ENCODE measurements at regions not wholly inside any gene's neighbourhood (a gene's known extent, or its start where the extent isn't known, plus 50 kb on each side); places are given as distances from the start of the nearest gene placed in this dataset.

- no peak overlapping the region for H3K27ac ChIP-seq
- peaks cover 0 to 9% (median 0%) of the 10 kb centered on the region in 7 donors for H3K27me3 ChIP-seq
- ATAC-seq (no peak), DNase-seq (no peak)
- H3K4me3 ChIP-seq, result no peak overlapping the region
- H3K36me3 ChIP-seq, result no peaks in the 10 kb centered on the region
- TF ChIP-seq, protein P1, sequence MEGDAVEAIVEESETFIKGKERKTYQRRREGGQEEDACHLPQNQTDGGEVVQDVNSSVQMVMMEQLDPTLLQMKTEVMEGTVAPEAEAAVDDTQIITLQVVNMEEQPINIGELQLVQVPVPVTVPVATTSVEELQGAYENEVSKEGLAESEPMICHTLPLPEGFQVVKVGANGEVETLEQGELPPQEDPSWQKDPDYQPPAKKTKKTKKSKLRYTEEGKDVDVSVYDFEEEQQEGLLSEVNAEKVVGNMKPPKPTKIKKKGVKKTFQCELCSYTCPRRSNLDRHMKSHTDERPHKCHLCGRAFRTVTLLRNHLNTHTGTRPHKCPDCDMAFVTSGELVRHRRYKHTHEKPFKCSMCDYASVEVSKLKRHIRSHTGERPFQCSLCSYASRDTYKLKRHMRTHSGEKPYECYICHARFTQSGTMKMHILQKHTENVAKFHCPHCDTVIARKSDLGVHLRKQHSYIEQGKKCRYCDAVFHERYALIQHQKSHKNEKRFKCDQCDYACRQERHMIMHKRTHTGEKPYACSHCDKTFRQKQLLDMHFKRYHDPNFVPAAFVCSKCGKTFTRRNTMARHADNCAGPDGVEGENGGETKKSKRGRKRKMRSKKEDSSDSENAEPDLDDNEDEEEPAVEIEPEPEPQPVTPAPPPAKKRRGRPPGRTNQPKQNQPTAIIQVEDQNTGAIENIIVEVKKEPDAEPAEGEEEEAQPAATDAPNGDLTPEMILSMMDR (IDR thresholded peaks at IDR 0.05), result no peak
- H3K4me1 ChIP-seq, result peaks cover 0 to 7% (median 2%) of the 10 kb centered on the region in 9 donors
- intact Hi-C loops (cut with DNase I), result loop anchor here in 6 of 10 donors (10.0 kb wide), 3 partner anchors 555 to 925 kb away; no protein-coding TSS in a partner anchor
- WGBS, 2 donors, result 84 to 92% methylated on average over 1 of the region's 1 CpG
- no peaks in the 10 kb centered on the region for H3K9me3 ChIP-seq
Measured at GRCh38 chr6:87939776-87940175, 107.9 kb upstream of the SPACA1 start.

DNA sequence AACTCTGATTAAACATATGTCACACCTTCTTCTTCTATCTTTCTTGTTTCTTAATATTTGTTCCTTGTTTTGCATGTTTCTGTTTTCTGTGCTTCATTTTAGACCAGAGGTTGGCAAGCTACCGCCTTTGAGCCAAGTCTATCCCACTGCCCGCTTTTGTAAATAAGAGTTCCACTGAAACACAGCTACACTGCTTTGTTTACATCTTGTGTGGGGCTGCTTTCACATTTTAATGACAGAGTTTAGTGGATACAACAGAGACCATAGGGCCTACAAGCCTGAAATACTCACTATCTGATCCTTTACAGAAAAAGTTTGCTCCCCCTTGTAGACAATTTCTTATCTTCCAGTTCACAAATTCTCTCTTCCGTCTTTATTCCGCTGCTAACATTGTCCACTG lies 109.4 kb upstream of the SPACA1 start:
- Histone ChIP-seq H3K36me3 (no peaks in the 10 kb centered on the region), H3K9me3 (no peaks in the 10 kb centered on the region)
- intact Hi-C loops (cut with DNase I), result loop anchor here in 6 of 10 donors (10.0 kb wide), 3 partner anchors 557 to 927 kb away; no protein-coding TSS in a partner anchor

GRCh38 chr6:87936065-87936464 lies 111.6 kb upstream of the SPACA1 start:
- H3K9me3 ChIP-seq, result no peaks in the 10 kb centered on the region
- intact Hi-C loops (cut with DNase I), result loop anchor here in 6 of 10 donors (10.0 kb wide), 3 partner anchors 559 to 929 kb away; no protein-coding TSS in a partner anchor
- TF ChIP-seq, protein P1 (IDR thresholded peaks at IDR 0.05), result no peak
- H3K27me3 ChIP-seq, result no peaks in the 10 kb centered on the region
- H3K4me1 ChIP-seq, result no peaks in the 10 kb centered on the region
- H3K27ac ChIP-seq, result no peak overlapping the region
- 82 to 89% methylated on average over 9 of the region's 9 CpGs for WGBS, 2 donors
- H3K4me3 ChIP-seq, result no peak overlapping the region
- no peak for DNase-seq
- no peaks in the 10 kb centered on the region for H3K36me3 ChIP-seq
- no peak for ATAC-seq

More for the DNA sequence above, 109.4 kb upstream of the SPACA1 start:
- no peak overlapping the region for H3K4me3 ChIP-seq
- 95% methylated on average over 4 of the region's 4 CpGs for WGBS, 2 donors
- TF ChIP-seq, protein P1 (IDR thresholded peaks at IDR 0.05), result no peak
- ATAC-seq (no peak), DNase-seq (no peak)
- no peak overlapping the region for H3K27ac ChIP-seq
- no peaks in the 10 kb centered on the region for H3K4me1 ChIP-seq
- peaks cover 0 to 9% (median 0%) of the 10 kb centered on the region in 7 donors for H3K27me3 ChIP-seq

- H3K4me1 ChIP-seq, result no peaks in the 10 kb centered on the region
- H3K27ac ChIP-seq, result no peak overlapping the region
- ATAC-seq (no peak), DNase-seq (no peak)
- H3K4me3 ChIP-seq, result no peak overlapping the region
- H3K9me3 ChIP-seq, result no peaks in the 10 kb centered on the region
- no peaks in the 10 kb centered on the region for H3K36me3 ChIP-seq
- TF ChIP-seq, protein P1 (IDR thresholded peaks at IDR 0.05), result no peak
- H3K27me3 ChIP-seq, result no peaks in the 10 kb centered on the region
- intact Hi-C loops (cut with DNase I), result loop anchor here in 6 of 10 donors (10.0 kb wide), 3 partner anchors 560 to 930 kb away; no protein-coding TSS in a partner anchor
- 86 to 88% methylated on average over 3 of the region's 3 CpGs for WGBS, 2 donors
Measured at GRCh38 chr6:87935196-87935595, 112.4 kb upstream of the SPACA1 start.

All from heart right ventricle (tissue), 16 donors.